ENCODE measurements at regions not wholly inside any gene's neighbourhood (a gene's known extent, or its start where the extent isn't known, plus 50 kb on each side); places are given as distances from the start of the nearest gene placed in this dataset.

DNA sequence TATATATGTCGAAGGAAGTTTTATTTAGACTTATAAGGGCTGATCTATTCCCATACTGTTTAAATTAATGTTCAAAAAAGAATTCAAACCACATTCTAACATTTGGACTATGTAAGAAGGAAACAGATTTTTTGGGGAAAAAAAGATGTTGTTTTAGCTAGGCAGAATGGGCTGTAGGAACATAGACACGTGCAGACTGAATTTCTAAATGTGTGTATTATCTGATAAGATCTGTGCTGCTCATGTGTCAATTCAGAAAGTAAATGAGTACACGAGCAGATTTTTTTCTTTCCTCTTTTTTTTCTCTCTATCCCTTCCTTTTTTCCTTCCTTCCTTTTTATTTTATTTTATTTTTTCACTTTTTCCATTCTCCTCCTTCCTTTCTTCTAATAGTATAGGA lies 259.5 kb upstream of the KCNH8 start:
- TF ChIP-seq, protein P1, sequence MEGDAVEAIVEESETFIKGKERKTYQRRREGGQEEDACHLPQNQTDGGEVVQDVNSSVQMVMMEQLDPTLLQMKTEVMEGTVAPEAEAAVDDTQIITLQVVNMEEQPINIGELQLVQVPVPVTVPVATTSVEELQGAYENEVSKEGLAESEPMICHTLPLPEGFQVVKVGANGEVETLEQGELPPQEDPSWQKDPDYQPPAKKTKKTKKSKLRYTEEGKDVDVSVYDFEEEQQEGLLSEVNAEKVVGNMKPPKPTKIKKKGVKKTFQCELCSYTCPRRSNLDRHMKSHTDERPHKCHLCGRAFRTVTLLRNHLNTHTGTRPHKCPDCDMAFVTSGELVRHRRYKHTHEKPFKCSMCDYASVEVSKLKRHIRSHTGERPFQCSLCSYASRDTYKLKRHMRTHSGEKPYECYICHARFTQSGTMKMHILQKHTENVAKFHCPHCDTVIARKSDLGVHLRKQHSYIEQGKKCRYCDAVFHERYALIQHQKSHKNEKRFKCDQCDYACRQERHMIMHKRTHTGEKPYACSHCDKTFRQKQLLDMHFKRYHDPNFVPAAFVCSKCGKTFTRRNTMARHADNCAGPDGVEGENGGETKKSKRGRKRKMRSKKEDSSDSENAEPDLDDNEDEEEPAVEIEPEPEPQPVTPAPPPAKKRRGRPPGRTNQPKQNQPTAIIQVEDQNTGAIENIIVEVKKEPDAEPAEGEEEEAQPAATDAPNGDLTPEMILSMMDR (IDR thresholded peaks at IDR 0.05): no peak
- TF ChIP-seq POLR2A (IDR thresholded peaks at IDR 0.05): no peak

Measured in Peyer's patch (tissue), 4 donors.